Astrocyte (in vitro differentiated cells and primary cell): ENCODE measurements at regions not wholly inside any gene's neighbourhood (a gene's known extent, or its start where the extent isn't known, plus 50 kb on each side); places are given as distances from the start of the nearest gene placed in this dataset.

Experiments
- DNase-seq: peaks from one replicate; pipeline ENCODE4 v3.0.0-alpha.2; 2010; ENCODE audit warnings: low read depth
- FAIRE-seq: peaks from 2 replicates; lab custom pipeline; 2011; peaks lifted over from hg19 to GRCh38; lab: Jason Lieb, UNC
- H2AFZ ChIP-seq: 2 replicates; pipeline ENCODE4 v1.6.0; 2012; ENCODE audit warnings: low read depth, low read length, inconsistent platforms
- H3K27ac ChIP-seq: 2 replicates; pipeline ENCODE4 v1.5.1; 2011; ENCODE audit warnings: low read depth, low read length, inconsistent platforms
- H3K27me3 ChIP-seq: 2 replicates; pipeline ENCODE4 v1.6.0; 2011; ENCODE audit warnings: low read length, inconsistent platforms; ENCODE audit not compliant: insufficient read depth
- H3K36me3 ChIP-seq: 2 replicates; pipeline ENCODE4 v1.5.1; 2011; ENCODE audit warnings: low read length, inconsistent platforms; ENCODE audit not compliant: insufficient read depth
- H3K4me1 ChIP-seq: 2 replicates; pipeline ENCODE4 v1.5.1; 2011; ENCODE audit warnings: low read length, inconsistent platforms; ENCODE audit not compliant: insufficient read depth
- H3K4me2 ChIP-seq: 2 replicates; pipeline ENCODE4 v1.6.0; 2012; ENCODE audit warnings: low read length, inconsistent platforms
- H3K4me3 ChIP-seq: 2 replicates; pipeline ENCODE4 v1.5.1; 2011; ENCODE audit warnings: low read depth, mild to moderate bottlenecking, low read length, inconsistent platforms; ENCODE audit not compliant: insufficient read depth
- H3K79me2 ChIP-seq: 2 replicates; pipeline ENCODE4 v1.6.0; 2012; ENCODE audit warnings: mild to moderate bottlenecking, low read length, inconsistent platforms; ENCODE audit not compliant: insufficient read depth
- H3K9ac ChIP-seq: 2 replicates; pipeline ENCODE4 v1.6.0; 2012; ENCODE audit warnings: mild to moderate bottlenecking, low read length, inconsistent platforms
- H3K9me3 ChIP-seq: 2 replicates; pipeline ENCODE4 v1.5.1; 2012; ENCODE audit warnings: low read depth, mild to moderate bottlenecking, low read length, inconsistent platforms; ENCODE audit not compliant: insufficient read depth
- H4K20me1 ChIP-seq: 2 replicates; pipeline ENCODE4 v1.6.0; 2012; ENCODE audit warnings: low read length, inconsistent platforms; ENCODE audit not compliant: insufficient read depth
- H3K27ac Mint-ChIP-seq: one replicate; pipeline ENCODE4 v1.8.0; 2021; ENCODE audit warnings: mild to moderate bottlenecking, mixed read lengths; ENCODE audit not compliant: unreplicated experiment
- H3K27me3 Mint-ChIP-seq: one replicate; pipeline ENCODE4 v1.8.0; 2021; ENCODE audit warnings: low read depth, mixed read lengths; ENCODE audit not compliant: unreplicated experiment
- H3K36me3 Mint-ChIP-seq: one replicate; pipeline ENCODE4 v1.8.0; 2021; ENCODE audit warnings: low read depth, mixed read lengths; ENCODE audit not compliant: unreplicated experiment
- H3K4me1 Mint-ChIP-seq: one replicate; pipeline ENCODE4 v1.8.0; 2021; ENCODE audit warnings: low read depth, mixed read lengths; ENCODE audit not compliant: unreplicated experiment
- H3K4me3 Mint-ChIP-seq: one replicate; pipeline ENCODE4 v1.8.0; 2021; ENCODE audit warnings: mild to moderate bottlenecking, moderate library complexity, mixed read lengths; ENCODE audit not compliant: unreplicated experiment
- H3K9me3 Mint-ChIP-seq: one replicate; pipeline ENCODE4 v1.8.0; 2021; ENCODE audit warnings: mild to moderate bottlenecking, mixed read lengths; ENCODE audit not compliant: unreplicated experiment
- CTCF ChIP-seq: IDR thresholded peaks from 2 replicates; pipeline ENCODE4 v1.5.1; 2011; ENCODE audit warnings: low read depth, mild to moderate bottlenecking, inconsistent platforms, low read length, moderate library complexity; ENCODE audit not compliant: insufficient read depth
- EZH2 ChIP-seq: IDR thresholded peaks from 2 replicates; pipeline ENCODE4 v1.6.1; 2012; ENCODE audit warnings: mild to moderate bottlenecking, low read length, inconsistent platforms; ENCODE audit not compliant: insufficient read depth

GRCh38 chr5:121171834-121172233 is 679.8 kb upstream of the FTMT start:
- no peak for TF ChIP-seq CTCF
- TF ChIP-seq EZH2: no peak
- H3K27me3 ChIP-seq: no peaks in the 10 kb centered on the region
- H3K9ac ChIP-seq: no peak overlapping the region
- no peak overlapping the region for H2AFZ ChIP-seq
- Mint-ChIP-seq H3K4me3 (no peak overlapping the region), H3K4me1 (no peaks in the 10 kb centered on the region), H3K9me3 (no peaks in the 10 kb centered on the region), H3K27me3 (no peaks in the 10 kb centered on the region), H3K36me3 (no peaks in the 10 kb centered on the region), H3K27ac (no peak overlapping the region)
- no peaks in the 10 kb centered on the region for H3K79me2 ChIP-seq
- H3K9me3 ChIP-seq: no peaks in the 10 kb centered on the region
- DNase-seq (no peak), FAIRE-seq (no peak)
- no peaks in the 10 kb centered on the region for H3K4me1 ChIP-seq
- H4K20me1 ChIP-seq: no peaks in the 10 kb centered on the region
- no peak overlapping the region for H3K4me2 ChIP-seq
- H3K36me3 ChIP-seq: no peaks in the 10 kb centered on the region
- H3K4me3 ChIP-seq: no peak overlapping the region
- no peak overlapping the region for H3K27ac ChIP-seq

- FAIRE-seq: no peak
- Histone ChIP-seq H3K4me2 (no peak overlapping the region), H3K27ac (no peak overlapping the region), H3K79me2 (no peaks in the 10 kb centered on the region), H3K9ac (no peak overlapping the region), H4K20me1 (no peaks in the 10 kb centered on the region), H3K9me3 (no peaks in the 10 kb centered on the region), H3K27me3 (no peaks in the 10 kb centered on the region), H3K4me1 (no peaks in the 10 kb centered on the region), H3K36me3 (no peaks in the 10 kb centered on the region), H2AFZ (no peak overlapping the region), H3K4me3 (no peak overlapping the region)
- DNase-seq: no peak
- no peaks in the 10 kb centered on the region for H3K27me3 Mint-ChIP-seq
- no peaks in the 10 kb centered on the region for H3K4me1 Mint-ChIP-seq
- H3K36me3 Mint-ChIP-seq: no peaks in the 10 kb centered on the region
- no peak for TF ChIP-seq CTCF
- H3K9me3 Mint-ChIP-seq: no peaks in the 10 kb centered on the region
- no peak overlapping the region for H3K27ac Mint-ChIP-seq
- no peak overlapping the region for H3K4me3 Mint-ChIP-seq
These were observed 677.3 kb upstream of the FTMT start for GRCh38 chr5:121174351-121174750.

GRCh38 chr5:121175986-121176385 is 675.7 kb upstream of the FTMT start:
- Mint-ChIP-seq H3K9me3 (no peaks in the 10 kb centered on the region), H3K4me1 (no peaks in the 10 kb centered on the region), H3K27me3 (no peaks in the 10 kb centered on the region), H3K4me3 (no peak overlapping the region), H3K27ac (no peak overlapping the region), H3K36me3 (no peaks in the 10 kb centered on the region)
- FAIRE-seq: no peak
- Histone ChIP-seq H3K9me3 (no peaks in the 10 kb centered on the region), H3K27me3 (no peaks in the 10 kb centered on the region), H3K4me2 (no peak overlapping the region), H3K9ac (no peak overlapping the region), H3K79me2 (no peaks in the 10 kb centered on the region), H3K4me3 (no peak overlapping the region), H3K36me3 (no peaks in the 10 kb centered on the region), H4K20me1 (no peaks in the 10 kb centered on the region), H2AFZ (no peak overlapping the region), H3K27ac (no peak overlapping the region), H3K4me1 (no peaks in the 10 kb centered on the region)
- DNase-seq: no peak
- no peak for TF ChIP-seq CTCF
- TF ChIP-seq EZH2: no peak
